ENCODE measurements at regions not wholly inside any gene's neighbourhood (a gene's known extent, or its start where the extent isn't known, plus 50 kb on each side); places are given as distances from the start of the nearest gene placed in this dataset.

GRCh38 chrX:115894087-115894486, 276.5 kb upstream of the AGTR2 start:
- TF ChIP-seq CTCF (IDR thresholded peaks at IDR 0.05; ENCODE audit: low read depth, low read length, missing control alignments) = no peak
- H3K4me3 ChIP-seq (replicated peaks; ENCODE audit: low read depth, low read length) = no peak overlapping the region
- DNase-seq (ENCODE audit: extremely low read depth, low read depth) = no peak

- no peak for TF ChIP-seq CTCF (IDR thresholded peaks at IDR 0.05; ENCODE audit: low read depth, low read length, missing control alignments)
- no peak for DNase-seq (ENCODE audit: extremely low read depth, low read depth)
- H3K4me3 ChIP-seq (replicated peaks; ENCODE audit: low read depth, low read length) = no peak overlapping the region
Observed at GRCh38 chrX:115895678-115896329, 274.7 kb upstream of the AGTR2 start.

- DNase-seq (ENCODE audit: extremely low read depth, low read depth) = no peak
Observed at GRCh38 chrX:115896362-115896761, 274.2 kb upstream of the AGTR2 start.

GRCh38 chrX:115897956-115898355, 272.6 kb upstream of the AGTR2 start:
- no peak overlapping the region for H3K4me3 ChIP-seq (replicated peaks; ENCODE audit: low read depth, low read length)
- DNase-seq (ENCODE audit: extremely low read depth, low read depth) = no peak
- no peak for TF ChIP-seq CTCF (IDR thresholded peaks at IDR 0.05; ENCODE audit: low read depth, low read length, missing control alignments)

More at GRCh38 chrX:115896362-115896761, 274.2 kb upstream of the AGTR2 start:
- no peak overlapping the region for H3K4me3 ChIP-seq (replicated peaks; ENCODE audit: low read depth, low read length)
- TF ChIP-seq CTCF (IDR thresholded peaks at IDR 0.05; ENCODE audit: low read depth, low read length, missing control alignments) = no peak

GRCh38 chrX:115898382-115899001, 272.1 kb upstream of the AGTR2 start:
- no peak for TF ChIP-seq CTCF (IDR thresholded peaks at IDR 0.05; ENCODE audit: low read depth, low read length, missing control alignments)
- no peak for DNase-seq (ENCODE audit: extremely low read depth, low read depth)
- no peak overlapping the region for H3K4me3 ChIP-seq (replicated peaks; ENCODE audit: low read depth, low read length)

- no peak overlapping the region for H3K4me3 ChIP-seq (replicated peaks; ENCODE audit: low read depth, low read length)
- no peak for DNase-seq (ENCODE audit: extremely low read depth, low read depth)
- TF ChIP-seq CTCF (IDR thresholded peaks at IDR 0.05; ENCODE audit: low read depth, low read length, missing control alignments) = no peak
Observed at GRCh38 chrX:115900425-115900824, 270.1 kb upstream of the AGTR2 start.

Data from HFF-Myc (cell line).